HEK293 (cell line): ENCODE measurements at regions not wholly inside any gene's neighbourhood (a gene's known extent, or its start where the extent isn't known, plus 50 kb on each side); places are given as distances from the start of the nearest gene placed in this dataset.

Source experiments
- CTCF ChIA-PET: fragments of 350-600 bp; formaldehyde crosslinking; extraction: SDS; loops from one replicate; lab custom pipeline; 2021; ENCODE audit warnings: antibody characterized with exemption; lab: Yijun Ruan, JAX
- POLR2A ChIA-PET: fragments of 300-600 bp; formaldehyde crosslinking; extraction: SDS; loops from one replicate; lab custom pipeline; 2020; ENCODE audit warnings: antibody characterized with exemption, inconsistent platforms; lab: Yijun Ruan, JAX
- H3K27ac ChIP-seq: fragments of 200-500 bp; sonication (Bioruptor generic); 2 replicates; pipeline ENCODE4 v1.5.1; 2014; ENCODE audit warnings: low read depth, low read length, control low read depth, inconsistent platforms; ENCODE audit errors: extremely low read depth
- H3K36me3 ChIP-seq, 2 experiments: fragments of 200-500 bp in 1 of 2; sonication (Bioruptor generic) in 1 of 2; 1 replicate in 1 of 2; 2 replicates in 1 of 2; pipeline ENCODE4 v1.5.1; 2014 to 2017; ENCODE audit warnings: inconsistent platforms in 2 of 2, low read length in 2 of 2; ENCODE audit not compliant: control insufficient read depth in 2 of 2, insufficient read depth in 1 of 2
- H3K4me1 ChIP-seq: fragments of 200-500 bp; sonication (Bioruptor generic); 2 replicates; pipeline ENCODE4 v1.5.1; 2014; ENCODE audit warnings: mild to moderate bottlenecking, low read length, inconsistent platforms; ENCODE audit not compliant: control insufficient read depth, insufficient read depth
- H3K4me3 ChIP-seq: 2 replicates; pipeline ENCODE4 v1.5.1; 2011; ENCODE audit warnings: low read depth, mild to moderate bottlenecking, control low read depth, low read length, moderate library complexity
- H3K9me3 ChIP-seq: fragments of 200-500 bp; sonication (Bioruptor generic); 2 replicates; pipeline ENCODE4 v1.5.1; 2014; ENCODE audit warnings: low read depth, low read length, inconsistent platforms; ENCODE audit not compliant: control insufficient read depth, insufficient read depth
- BCL11B ChIP-seq: fragments of 450-650 bp; formaldehyde crosslinking; IDR thresholded peaks from 2 replicates; pipeline ENCODE4 v1.5.1; 2016; ENCODE audit warnings: low read depth, missing biosample characterization, missing genetic modification characterization
- GLI4 ChIP-seq: fragments of 450-650 bp; formaldehyde crosslinking; IDR thresholded peaks from 2 replicates; pipeline ENCODE4 v1.5.1; 2016; ENCODE audit warnings: missing biosample characterization, missing genetic modification characterization
- MEIS1 ChIP-seq: sonication (generic); formaldehyde crosslinking; IDR thresholded peaks from 2 replicates; pipeline ENCODE4 v1.8.1; 2022; ENCODE audit warnings: missing genetic modification reagents, mild to moderate bottlenecking, borderline replicate concordance
- ZEB2 ChIP-seq: fragments of 450-650 bp; formaldehyde crosslinking; IDR thresholded peaks from 2 replicates; pipeline ENCODE4 v1.5.1; 2016; ENCODE audit warnings: missing biosample characterization, missing genetic modification characterization
- ZNF155 ChIP-seq: fragments of 450-650 bp; formaldehyde crosslinking; IDR thresholded peaks from 2 replicates; pipeline ENCODE4 v1.5.1; 2016; ENCODE audit warnings: missing biosample characterization, missing genetic modification characterization
- ZNF174 ChIP-seq: fragments of 450-650 bp; formaldehyde crosslinking; IDR thresholded peaks from 2 replicates; pipeline ENCODE4 v1.5.0; 2017; ENCODE audit warnings: missing biosample characterization, mild to moderate bottlenecking, missing genetic modification characterization
- ZNF292 ChIP-seq: fragments of 450-650 bp; formaldehyde crosslinking; IDR thresholded peaks from 2 replicates; pipeline ENCODE4 v1.5.1; 2016; ENCODE audit warnings: low read depth, missing biosample characterization, missing genetic modification characterization, borderline replicate concordance
- ZNF335 ChIP-seq: fragments of 450-650 bp; formaldehyde crosslinking; conservative IDR thresholded peaks from 2 replicates; pipeline ENCODE4 v1.5.1; 2016; ENCODE audit warnings: missing biosample characterization, missing genetic modification characterization
- ZNF416 ChIP-seq: fragments of 450-650 bp; formaldehyde crosslinking; IDR thresholded peaks from 2 replicates; pipeline ENCODE4 v1.5.1; 2016; ENCODE audit warnings: missing biosample characterization, missing genetic modification characterization
- ZNF521 ChIP-seq: fragments of 450-650 bp; formaldehyde crosslinking; IDR thresholded peaks from 2 replicates; pipeline ENCODE4 v1.5.1; 2017; ENCODE audit warnings: missing biosample characterization, mild to moderate bottlenecking, missing genetic modification characterization
- ZNF654 ChIP-seq: fragments of 450-650 bp; formaldehyde crosslinking; IDR thresholded peaks from 2 replicates; pipeline ENCODE4 v1.5.1; 2016; ENCODE audit warnings: low read depth, missing biosample characterization, missing genetic modification characterization
- ZNF670 ChIP-seq: fragments of 450-650 bp; formaldehyde crosslinking; IDR thresholded peaks from 2 replicates; pipeline ENCODE4 v1.5.1; 2016; ENCODE audit warnings: missing biosample characterization, missing genetic modification characterization, low read depth
- ZNF785 ChIP-seq: fragments of 450-650 bp; formaldehyde crosslinking; IDR thresholded peaks from 2 replicates; pipeline ENCODE4 v1.5.1; 2016; ENCODE audit warnings: missing biosample characterization, missing genetic modification characterization
- ZNF791 ChIP-seq: fragments of 450-650 bp; formaldehyde crosslinking; IDR thresholded peaks from 2 replicates; pipeline ENCODE4 v1.5.1; 2016; ENCODE audit warnings: missing biosample characterization, missing genetic modification characterization
- ZSCAN30 ChIP-seq: fragments of 450-650 bp; IDR thresholded peaks from 2 replicates; pipeline ENCODE4 v1.5.1; 2018; ENCODE audit warnings: missing biosample characterization, mild to moderate bottlenecking, missing genetic modification characterization, moderate library complexity
- TF ChIP-seq, protein P1 (sequence below): fragments of 450-650 bp; formaldehyde crosslinking; IDR thresholded peaks from 2 replicates; pipeline ENCODE4 v1.5.0; 2017; ENCODE audit warnings: missing biosample characterization, missing genetic modification characterization, borderline replicate concordance
- TF ChIP-seq, protein P2 (sequence below): fragments of 450-650 bp; formaldehyde crosslinking; IDR thresholded peaks from 2 replicates; pipeline ENCODE4; 2016; ENCODE audit warnings: missing biosample characterization, missing genetic modification characterization
- TF ChIP-seq, protein P3 (sequence below): fragments of 450-650 bp; formaldehyde crosslinking; conservative IDR thresholded peaks from 2 replicates; pipeline ENCODE4 v1.5.1; 2016; ENCODE audit warnings: low read depth, missing biosample characterization, missing genetic modification characterization
- TF ChIP-seq, protein P4 (sequence below): fragments of 450-650 bp; formaldehyde crosslinking; IDR thresholded peaks from 2 replicates; pipeline ENCODE4 v1.5.1; 2016; ENCODE audit warnings: missing biosample characterization, missing genetic modification characterization
- TF ChIP-seq, protein P5 (sequence below): fragments of 450-650 bp; formaldehyde crosslinking; IDR thresholded peaks from 2 replicates; pipeline ENCODE4 v1.5.1; 2017; ENCODE audit warnings: missing biosample characterization, missing genetic modification characterization
- TF ChIP-seq, protein P6 (sequence below): fragments of 450-650 bp; formaldehyde crosslinking; IDR thresholded peaks from 2 replicates; pipeline ENCODE4 v1.5.1; 2016; ENCODE audit warnings: missing biosample characterization, missing genetic modification characterization
- TF ChIP-seq, protein P7 (sequence below): fragments of 450-650 bp; formaldehyde crosslinking; IDR thresholded peaks from 2 replicates; pipeline ENCODE4 v1.5.1; 2016; ENCODE audit warnings: missing biosample characterization, missing genetic modification characterization

DNA sequence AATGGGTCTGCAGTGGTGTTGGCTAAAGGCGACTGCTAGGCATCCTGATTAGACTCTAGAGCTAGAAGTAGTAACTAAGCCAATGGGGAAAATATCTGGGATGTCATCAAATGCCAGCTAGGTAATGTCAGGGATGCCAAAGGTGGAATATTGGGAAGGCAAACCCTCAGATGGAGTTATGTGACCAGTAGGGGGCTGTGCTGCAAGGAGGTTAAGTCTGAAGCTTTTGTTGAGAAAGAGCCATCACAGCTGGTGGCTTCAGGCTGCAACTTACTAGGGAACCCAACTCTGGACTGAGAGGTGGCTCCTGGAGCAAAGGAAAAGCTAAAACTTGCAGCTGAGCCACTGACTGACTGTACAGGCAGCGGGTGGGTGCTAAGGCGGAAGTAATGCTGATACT, 576.9 kb upstream of the GHITM start (continued):
- TF ChIP-seq, protein P1, sequence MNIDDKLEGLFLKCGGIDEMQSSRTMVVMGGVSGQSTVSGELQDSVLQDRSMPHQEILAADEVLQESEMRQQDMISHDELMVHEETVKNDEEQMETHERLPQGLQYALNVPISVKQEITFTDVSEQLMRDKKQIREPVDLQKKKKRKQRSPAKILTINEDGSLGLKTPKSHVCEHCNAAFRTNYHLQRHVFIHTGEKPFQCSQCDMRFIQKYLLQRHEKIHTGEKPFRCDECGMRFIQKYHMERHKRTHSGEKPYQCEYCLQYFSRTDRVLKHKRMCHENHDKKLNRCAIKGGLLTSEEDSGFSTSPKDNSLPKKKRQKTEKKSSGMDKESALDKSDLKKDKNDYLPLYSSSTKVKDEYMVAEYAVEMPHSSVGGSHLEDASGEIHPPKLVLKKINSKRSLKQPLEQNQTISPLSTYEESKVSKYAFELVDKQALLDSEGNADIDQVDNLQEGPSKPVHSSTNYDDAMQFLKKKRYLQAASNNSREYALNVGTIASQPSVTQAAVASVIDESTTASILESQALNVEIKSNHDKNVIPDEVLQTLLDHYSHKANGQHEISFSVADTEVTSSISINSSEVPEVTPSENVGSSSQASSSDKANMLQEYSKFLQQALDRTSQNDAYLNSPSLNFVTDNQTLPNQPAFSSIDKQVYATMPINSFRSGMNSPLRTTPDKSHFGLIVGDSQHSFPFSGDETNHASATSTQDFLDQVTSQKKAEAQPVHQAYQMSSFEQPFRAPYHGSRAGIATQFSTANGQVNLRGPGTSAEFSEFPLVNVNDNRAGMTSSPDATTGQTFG: no peak
- no peak for TF ChIP-seq ZNF521 (tag by site-specific recombination)
- TF ChIP-seq, protein P2, sequence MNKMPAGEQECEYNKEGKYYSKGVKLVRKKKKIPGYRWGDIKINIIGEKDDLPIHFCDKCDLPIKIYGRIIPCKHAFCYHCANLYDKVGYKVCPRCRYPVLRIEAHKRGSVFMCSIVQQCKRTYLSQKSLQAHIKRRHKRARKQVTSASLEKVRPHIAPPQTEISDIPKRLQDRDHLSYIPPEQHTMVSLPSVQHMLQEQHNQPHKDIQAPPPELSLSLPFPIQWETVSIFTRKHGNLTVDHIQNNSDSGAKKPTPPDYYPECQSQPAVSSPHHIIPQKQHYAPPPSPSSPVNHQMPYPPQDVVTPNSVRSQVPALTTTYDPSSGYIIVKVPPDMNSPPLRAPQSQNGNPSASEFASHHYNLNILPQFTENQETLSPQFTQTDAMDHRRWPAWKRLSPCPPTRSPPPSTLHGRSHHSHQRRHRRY (tag by site-specific recombination): no peak
- no peak for TF ChIP-seq ZNF670
- TF ChIP-seq, protein P3, sequence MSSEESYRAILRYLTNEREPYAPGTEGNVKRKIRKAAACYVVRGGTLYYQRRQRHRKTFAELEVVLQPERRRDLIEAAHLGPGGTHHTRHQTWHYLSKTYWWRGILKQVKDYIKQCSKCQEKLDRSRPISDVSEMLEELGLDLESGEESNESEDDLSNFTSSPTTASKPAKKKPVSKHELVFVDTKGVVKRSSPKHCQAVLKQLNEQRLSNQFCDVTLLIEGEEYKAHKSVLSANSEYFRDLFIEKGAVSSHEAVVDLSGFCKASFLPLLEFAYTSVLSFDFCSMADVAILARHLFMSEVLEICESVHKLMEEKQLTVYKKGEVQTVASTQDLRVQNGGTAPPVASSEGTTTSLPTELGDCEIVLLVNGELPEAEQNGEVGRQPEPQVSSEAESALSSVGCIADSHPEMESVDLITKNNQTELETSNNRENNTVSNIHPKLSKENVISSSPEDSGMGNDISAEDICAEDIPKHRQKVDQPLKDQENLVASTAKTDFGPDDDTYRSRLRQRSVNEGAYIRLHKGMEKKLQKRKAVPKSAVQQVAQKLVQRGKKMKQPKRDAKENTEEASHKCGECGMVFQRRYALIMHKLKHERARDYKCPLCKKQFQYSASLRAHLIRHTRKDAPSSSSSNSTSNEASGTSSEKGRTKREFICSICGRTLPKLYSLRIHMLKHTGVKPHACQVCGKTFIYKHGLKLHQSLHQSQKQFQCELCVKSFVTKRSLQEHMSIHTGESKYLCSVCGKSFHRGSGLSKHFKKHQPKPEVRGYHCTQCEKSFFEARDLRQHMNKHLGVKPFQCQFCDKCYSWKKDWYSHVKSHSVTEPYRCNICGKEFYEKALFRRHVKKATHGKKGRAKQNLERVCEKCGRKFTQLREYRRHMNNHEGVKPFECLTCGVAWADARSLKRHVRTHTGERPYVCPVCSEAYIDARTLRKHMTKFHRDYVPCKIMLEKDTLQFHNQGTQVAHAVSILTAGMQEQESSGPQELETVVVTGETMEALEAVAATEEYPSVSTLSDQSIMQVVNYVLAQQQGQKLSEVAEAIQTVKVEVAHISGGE (tag by site-specific recombination): no peak
- no peak for TF ChIP-seq ZSCAN30
- TF ChIP-seq ZNF416: no peak
- no peak for TF ChIP-seq ZNF335 (tag by site-specific recombination)
- no peak for TF ChIP-seq BCL11B (tag by site-specific recombination)
- TF ChIP-seq ZNF174 (tag by site-specific recombination): no peak
- no peak for TF ChIP-seq ZNF292 (tag by site-specific recombination)

DNA sequence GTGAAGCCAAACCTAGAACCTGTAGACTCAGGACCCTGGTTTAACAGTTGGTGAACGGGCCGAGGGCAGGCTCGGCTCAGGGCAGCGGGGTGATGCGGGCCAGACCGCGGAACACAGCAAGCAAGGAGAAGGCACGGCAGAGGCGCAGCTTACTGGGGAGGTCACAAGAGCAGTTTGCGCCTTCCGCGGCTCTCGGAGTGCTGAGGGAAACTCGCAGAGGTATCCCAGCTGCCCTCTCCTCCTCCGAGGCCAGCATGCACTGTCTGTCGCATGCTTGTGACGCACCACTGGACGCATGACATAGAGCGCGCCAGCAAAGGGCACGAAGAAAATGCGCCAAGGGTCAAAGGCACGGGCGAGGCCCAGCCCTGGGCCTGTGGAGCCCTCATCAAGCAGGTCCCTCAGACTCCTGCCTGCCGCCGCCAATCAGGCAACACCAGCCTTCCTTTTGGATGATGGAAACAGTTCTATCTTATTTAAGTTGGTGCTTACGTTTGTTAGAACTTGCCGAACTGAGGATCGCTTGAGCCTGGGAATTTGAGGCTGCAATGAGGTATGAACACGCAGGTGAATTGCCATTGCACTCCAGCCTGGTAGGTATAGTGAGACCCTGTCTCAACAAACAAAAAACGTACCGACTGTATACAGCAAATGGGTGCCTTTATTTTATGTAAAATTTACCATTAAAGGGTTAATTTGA, 574.3 kb upstream of the GHITM start:
- Histone ChIP-seq H3K9me3 (no peaks in the 10 kb centered on the region), H3K36me3 (no peaks in the 10 kb centered on the region), H3K27ac (no peak overlapping the region), H3K4me1 (no peaks in the 10 kb centered on the region), H3K4me3 (no peak overlapping the region)
- CTCF ChIA-PET: interaction anchor here (0.6 kb wide), 1 partner anchor 699 kb away, joined by 3 read pairs; no protein-coding TSS in a partner anchor
- TF ChIP-seq, protein P4, sequence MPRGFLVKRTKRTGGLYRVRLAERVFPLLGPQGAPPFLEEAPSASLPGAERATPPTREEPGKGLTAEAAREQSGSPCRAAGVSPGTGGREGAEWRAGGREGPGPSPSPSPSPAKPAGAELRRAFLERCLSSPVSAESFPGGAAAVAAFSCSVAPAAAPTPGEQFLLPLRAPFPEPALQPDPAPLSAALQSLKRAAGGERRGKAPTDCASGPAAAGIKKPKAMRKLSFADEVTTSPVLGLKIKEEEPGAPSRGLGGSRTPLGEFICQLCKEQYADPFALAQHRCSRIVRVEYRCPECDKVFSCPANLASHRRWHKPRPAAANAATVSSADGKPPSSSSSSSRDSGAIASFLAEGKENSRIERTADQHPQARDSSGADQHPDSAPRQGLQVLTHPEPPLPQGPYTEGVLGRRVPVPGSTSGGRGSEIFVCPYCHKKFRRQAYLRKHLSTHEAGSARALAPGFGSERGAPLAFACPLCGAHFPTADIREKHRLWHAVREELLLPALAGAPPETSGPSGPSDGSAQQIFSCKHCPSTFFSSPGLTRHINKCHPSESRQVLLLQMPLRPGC: no peak
- TF ChIP-seq, protein P5, sequence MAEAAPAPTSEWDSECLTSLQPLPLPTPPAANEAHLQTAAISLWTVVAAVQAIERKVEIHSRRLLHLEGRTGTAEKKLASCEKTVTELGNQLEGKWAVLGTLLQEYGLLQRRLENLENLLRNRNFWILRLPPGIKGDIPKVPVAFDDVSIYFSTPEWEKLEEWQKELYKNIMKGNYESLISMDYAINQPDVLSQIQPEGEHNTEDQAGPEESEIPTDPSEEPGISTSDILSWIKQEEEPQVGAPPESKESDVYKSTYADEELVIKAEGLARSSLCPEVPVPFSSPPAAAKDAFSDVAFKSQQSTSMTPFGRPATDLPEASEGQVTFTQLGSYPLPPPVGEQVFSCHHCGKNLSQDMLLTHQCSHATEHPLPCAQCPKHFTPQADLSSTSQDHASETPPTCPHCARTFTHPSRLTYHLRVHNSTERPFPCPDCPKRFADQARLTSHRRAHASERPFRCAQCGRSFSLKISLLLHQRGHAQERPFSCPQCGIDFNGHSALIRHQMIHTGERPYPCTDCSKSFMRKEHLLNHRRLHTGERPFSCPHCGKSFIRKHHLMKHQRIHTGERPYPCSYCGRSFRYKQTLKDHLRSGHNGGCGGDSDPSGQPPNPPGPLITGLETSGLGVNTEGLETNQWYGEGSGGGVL (tag by site-specific recombination): no peak
- TF ChIP-seq, protein P6, sequence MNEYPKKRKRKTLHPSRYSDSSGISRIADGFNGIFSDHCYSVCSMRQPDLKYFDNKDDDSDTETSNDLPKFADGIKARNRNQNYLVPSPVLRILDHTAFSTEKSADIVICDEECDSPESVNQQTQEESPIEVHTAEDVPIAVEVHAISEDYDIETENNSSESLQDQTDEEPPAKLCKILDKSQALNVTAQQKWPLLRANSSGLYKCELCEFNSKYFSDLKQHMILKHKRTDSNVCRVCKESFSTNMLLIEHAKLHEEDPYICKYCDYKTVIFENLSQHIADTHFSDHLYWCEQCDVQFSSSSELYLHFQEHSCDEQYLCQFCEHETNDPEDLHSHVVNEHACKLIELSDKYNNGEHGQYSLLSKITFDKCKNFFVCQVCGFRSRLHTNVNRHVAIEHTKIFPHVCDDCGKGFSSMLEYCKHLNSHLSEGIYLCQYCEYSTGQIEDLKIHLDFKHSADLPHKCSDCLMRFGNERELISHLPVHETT (tag by site-specific recombination): no peak
- TF ChIP-seq MEIS1 (CRISPR knock-in tag) (no peak), ZNF791 (no peak), ZNF654 (no peak), GLI4 (tag by site-specific recombination) (no peak), ZNF155 (no peak), ZEB2 (tag by site-specific recombination) (no peak), ZNF785 (no peak), BCL11B (tag by site-specific recombination) (no peak)
- TF ChIP-seq, protein P7, sequence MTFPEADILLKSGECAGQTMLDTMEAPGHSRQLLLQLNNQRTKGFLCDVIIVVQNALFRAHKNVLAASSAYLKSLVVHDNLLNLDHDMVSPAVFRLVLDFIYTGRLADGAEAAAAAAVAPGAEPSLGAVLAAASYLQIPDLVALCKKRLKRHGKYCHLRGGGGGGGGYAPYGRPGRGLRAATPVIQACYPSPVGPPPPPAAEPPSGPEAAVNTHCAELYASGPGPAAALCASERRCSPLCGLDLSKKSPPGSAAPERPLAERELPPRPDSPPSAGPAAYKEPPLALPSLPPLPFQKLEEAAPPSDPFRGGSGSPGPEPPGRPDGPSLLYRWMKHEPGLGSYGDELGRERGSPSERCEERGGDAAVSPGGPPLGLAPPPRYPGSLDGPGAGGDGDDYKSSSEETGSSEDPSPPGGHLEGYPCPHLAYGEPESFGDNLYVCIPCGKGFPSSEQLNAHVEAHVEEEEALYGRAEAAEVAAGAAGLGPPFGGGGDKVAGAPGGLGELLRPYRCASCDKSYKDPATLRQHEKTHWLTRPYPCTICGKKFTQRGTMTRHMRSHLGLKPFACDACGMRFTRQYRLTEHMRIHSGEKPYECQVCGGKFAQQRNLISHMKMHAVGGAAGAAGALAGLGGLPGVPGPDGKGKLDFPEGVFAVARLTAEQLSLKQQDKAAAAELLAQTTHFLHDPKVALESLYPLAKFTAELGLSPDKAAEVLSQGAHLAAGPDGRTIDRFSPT (tag by site-specific recombination): no peak
- POLR2A ChIA-PET: no interaction called here
